Gastroesophageal sphincter (tissue), 3 donors: ENCODE measurements at regions not wholly inside any gene's neighbourhood (a gene's known extent, or its start where the extent isn't known, plus 50 kb on each side); places are given as distances from the start of the nearest gene placed in this dataset.

Experiments used
- CTCF ChIP-seq, 4 experiments: fragments of 200-600 bp in 2 of 4; fragments of 450-650 bp in 2 of 4; sonication (generic) in 1 of 4; IDR thresholded peaks; one replicate each; pipeline ENCODE4 v1.5.1; 2017 to 2019; ENCODE audit warnings: antibody characterized with exemption in 4 of 4, mild to moderate bottlenecking in 2 of 4, moderate library complexity in 2 of 4
- EP300 ChIP-seq: sonication (generic); formaldehyde crosslinking; IDR thresholded peaks from one replicate; pipeline ENCODE4 v1.6.1; 2017; ENCODE audit warnings: antibody characterized with exemption, mild to moderate bottlenecking
- POLR2A ChIP-seq, 2 donors: fragments of 450-650 bp; IDR thresholded peaks; one replicate each; pipeline ENCODE4 v1.6.1; 2017; ENCODE audit warnings: antibody characterized with exemption in 2 of 2, mild to moderate bottlenecking in 2 of 2, moderate library complexity in 1 of 2
- POLR2AphosphoS5 ChIP-seq: sonication (generic); formaldehyde crosslinking; IDR thresholded peaks from one replicate; pipeline ENCODE4 v1.6.1; 2017; ENCODE audit warnings: antibody characterized with exemption

- TF ChIP-seq CTCF (IDR thresholded peaks at IDR 0.05) (no peak), POLR2A (IDR thresholded peaks at IDR 0.05) (no peak), POLR2AphosphoS5 (no peak), EP300 (no peak)
These were observed 58.8 kb upstream of the PRR23C start for GRCh38 chr3:139103484-139103883.
